ENCODE measurements at regions not wholly inside any gene's neighbourhood (a gene's known extent, or its start where the extent isn't known, plus 50 kb on each side); places are given as distances from the start of the nearest gene placed in this dataset.

- TF ChIP-seq EP300 (IDR thresholded peaks at IDR 0.05): no peak
- TF ChIP-seq POLR2A (IDR thresholded peaks at IDR 0.05): no peak
- TF ChIP-seq CTCF (IDR thresholded peaks at IDR 0.05): no peak
Observed at GRCh38 chr5:12793373-12793772, 889.1 kb upstream of the CTNND2 start.
